ENCODE measurements at regions not wholly inside any gene's neighbourhood (a gene's known extent, or its start where the extent isn't known, plus 50 kb on each side); places are given as distances from the start of the nearest gene placed in this dataset.

GRCh38 chr14:30322819-30323218 lies 236.1 kb upstream of the G2E3 start:
- Mint-ChIP-seq H3K36me3 (ENCODE audit: insufficient read depth, unreplicated experiment) (no peaks in the 10 kb centered on the region), H3K27ac (ENCODE audit: unreplicated experiment) (no peak overlapping the region), H3K9me3 (ENCODE audit: low read depth, unreplicated experiment) (no peaks in the 10 kb centered on the region), H3K4me1 (ENCODE audit: low read depth, unreplicated experiment) (no peaks in the 10 kb centered on the region), H3K4me3 (ENCODE audit: low read depth, unreplicated experiment) (no peak overlapping the region), H3K27me3 (ENCODE audit: unreplicated experiment) (peaks cover 45% of the 10 kb centered on the region)
- no peak for TF ChIP-seq CTCF (IDR thresholded peaks at IDR 0.05; ENCODE audit: unreplicated experiment)
- CTCF ChIA-PET: no interaction called here
- no peak for DNase-seq
- intact Hi-C loops (cut with micrococcal nuclease; ENCODE audit: unreplicated experiment): no loop called here
- no TSS peak for BruUV-seq (replicated peaks)

- Mint-ChIP-seq H3K4me1 (ENCODE audit: low read depth, unreplicated experiment) (no peaks in the 10 kb centered on the region), H3K36me3 (ENCODE audit: insufficient read depth, unreplicated experiment) (no peaks in the 10 kb centered on the region), H3K27ac (ENCODE audit: unreplicated experiment) (no peak overlapping the region), H3K9me3 (ENCODE audit: low read depth, unreplicated experiment) (no peaks in the 10 kb centered on the region), H3K27me3 (ENCODE audit: unreplicated experiment) (peaks cover 47% of the 10 kb centered on the region), H3K4me3 (ENCODE audit: low read depth, unreplicated experiment) (no peak overlapping the region)
- DNase-seq: no peak
- no peak for TF ChIP-seq CTCF (IDR thresholded peaks at IDR 0.05; ENCODE audit: unreplicated experiment)
- intact Hi-C loops (cut with micrococcal nuclease; ENCODE audit: unreplicated experiment): no loop called here
- BruUV-seq (replicated peaks): no TSS peak
- CTCF ChIA-PET: interaction anchor here (0.6 kb wide), 1 partner anchor 745 kb away, joined by 3 read pairs; no protein-coding TSS in a partner anchor
These were observed 228.9 kb upstream of the G2E3 start for GRCh38 chr14:30330033-30330432.

- no peaks in the 10 kb centered on the region for H3K9me3 Mint-ChIP-seq (ENCODE audit: low read depth, unreplicated experiment)
- BruUV-seq (replicated peaks): no TSS peak
- H3K27ac Mint-ChIP-seq (ENCODE audit: unreplicated experiment): no peak overlapping the region
- no peak for TF ChIP-seq CTCF (IDR thresholded peaks at IDR 0.05; ENCODE audit: unreplicated experiment)
- CTCF ChIA-PET: no interaction called here
- H3K27me3 Mint-ChIP-seq (ENCODE audit: unreplicated experiment): peaks cover 47% of the 10 kb centered on the region
- H3K36me3 Mint-ChIP-seq (ENCODE audit: insufficient read depth, unreplicated experiment): no peaks in the 10 kb centered on the region
- DNase-seq: no peak
- intact Hi-C loops (cut with micrococcal nuclease; ENCODE audit: unreplicated experiment): no loop called here
- no peaks in the 10 kb centered on the region for H3K4me1 Mint-ChIP-seq (ENCODE audit: low read depth, unreplicated experiment)
- no peak overlapping the region for H3K4me3 Mint-ChIP-seq (ENCODE audit: low read depth, unreplicated experiment)
These were observed 228.5 kb upstream of the G2E3 start for GRCh38 chr14:30330445-30330844.

- no TSS peak for BruUV-seq (replicated peaks)
- peaks cover 47% of the 10 kb centered on the region for H3K27me3 Mint-ChIP-seq (ENCODE audit: unreplicated experiment)
These were observed 227.9 kb upstream of the G2E3 start for GRCh38 chr14:30331030-30331429.

More at GRCh38 chr14:30331030-30331429, 227.9 kb upstream of the G2E3 start:
- Mint-ChIP-seq H3K4me1 (ENCODE audit: low read depth, unreplicated experiment) (no peaks in the 10 kb centered on the region), H3K9me3 (ENCODE audit: low read depth, unreplicated experiment) (no peaks in the 10 kb centered on the region), H3K27ac (ENCODE audit: unreplicated experiment) (no peak overlapping the region), H3K4me3 (ENCODE audit: low read depth, unreplicated experiment) (no peak overlapping the region), H3K36me3 (ENCODE audit: insufficient read depth, unreplicated experiment) (no peaks in the 10 kb centered on the region)
- no peak for DNase-seq
- TF ChIP-seq CTCF (IDR thresholded peaks at IDR 0.05; ENCODE audit: unreplicated experiment): no peak
- CTCF ChIA-PET: no interaction called here
- intact Hi-C loops (cut with micrococcal nuclease; ENCODE audit: unreplicated experiment): no loop called here
